K562 (cell line): ENCODE measurements at regions not wholly inside any gene's neighbourhood (a gene's known extent, or its start where the extent isn't known, plus 50 kb on each side); places are given as distances from the start of the nearest gene placed in this dataset.

ENCODE experiments used
- ATAC-seq: fragments of 200-7000 bp; cut with Tn5 transposase; 3 replicates; pipeline ENCODE4 v1.9.1; 2020; ENCODE audit warnings: moderate library complexity
- BruUV-seq: library from RNA; stranded (reverse); fragments of 400-500 nt; replicated peaks from 2 replicates; lab custom pipeline; 2021; lab: Mats Ljungman, UMichigan
- CTCF ChIA-PET: fragments of 300-600 bp; formaldehyde crosslinking; extraction: SDS; loops from one replicate; lab custom pipeline; 2021; ENCODE audit warnings: low intra/inter-chr PET ratio; lab: Yijun Ruan, JAX
- POLR2A ChIA-PET: fragments of 300-600, 350-650 bp; sonication (Branson Sonifier 250); formaldehyde crosslinking; extraction: SDS; loops from one replicate; lab custom pipeline; 2021; ENCODE audit warnings: antibody characterized with exemption, inconsistent platforms; lab: Yijun Ruan, JAX
- DNase-seq, 4 experiments: peaks; one replicate each; pipeline versions ENCODE4 v3.0.0 to v3.0.0-alpha.2; 2011 to 2018; ENCODE audit warnings: low spot score in 3 of 4, mixed read lengths in 3 of 4; ENCODE audit errors: extremely low read depth in 1 of 4
- FAIRE-seq: peaks from 2 replicates; lab custom pipeline; 2011; peaks lifted over from hg19 to GRCh38; lab: Jason Lieb, UNC
- H2AFZ ChIP-seq: 2 replicates; pipeline ENCODE4 v1.6.0; 2011; ENCODE audit warnings: low read depth, low read length, control low read depth, inconsistent platforms
- H3K27ac ChIP-seq: fragments of 200-600 bp; 3 replicates; pipeline ENCODE4 v1.8.0; 2011; ENCODE audit warnings: low read depth, mild to moderate bottlenecking, control low read depth, inconsistent platforms, low read length, moderate library complexity, mixed read lengths; ENCODE audit errors: extremely low read depth
- H3K27me3 ChIP-seq, 2 experiments: fragments of 300-600 bp in 1 of 2; 2 replicates in 1 of 2; 3 replicates in 1 of 2; pipeline versions ENCODE4 v1.6.0 to v1.8.0; 2011; ENCODE audit warnings: inconsistent platforms in 2 of 2, low read length in 2 of 2, mild to moderate bottlenecking in 1 of 2, mixed read lengths in 1 of 2, moderate library complexity in 1 of 2; ENCODE audit not compliant: control insufficient read depth in 2 of 2, insufficient read depth in 2 of 2
- H3K36me3 ChIP-seq: fragments of 300-600 bp; 3 replicates; pipeline ENCODE4 v1.8.0; 2011; ENCODE audit warnings: mild to moderate bottlenecking, low read length, inconsistent platforms; ENCODE audit not compliant: control insufficient read depth, insufficient read depth
- H3K4me1 ChIP-seq, 2 experiments: fragments of 200-600 bp in 1 of 2; replicated peaks in 1 of 2; 2 replicates in 1 of 2; 3 replicates in 1 of 2; pipeline versions ENCODE4 v1.5.1 to v1.8.0; 2011; ENCODE audit warnings: inconsistent platforms in 2 of 2, low read length in 2 of 2, mild to moderate bottlenecking in 1 of 2, mixed read lengths in 1 of 2, moderate library complexity in 1 of 2; ENCODE audit not compliant: control insufficient read depth in 2 of 2, insufficient read depth in 2 of 2
- H3K4me2 ChIP-seq: 2 replicates; pipeline ENCODE4 v1.6.1; 2011; ENCODE audit warnings: low read length, control low read depth, inconsistent platforms, mixed read lengths; ENCODE audit not compliant: insufficient read depth
- H3K4me3 ChIP-seq: fragments of 200-600 bp; sonication (generic), shearing (Covaris generic); 2 replicates; pipeline ENCODE4 v1.5.1; 2016; ENCODE audit warnings: control low read depth, inconsistent platforms
- H3K79me2 ChIP-seq: fragments of 200-600 bp; 3 replicates; pipeline ENCODE4 v1.8.0; 2011; ENCODE audit warnings: low read length, inconsistent platforms; ENCODE audit not compliant: control insufficient read depth, insufficient read depth
- H3K9ac ChIP-seq, 2 experiments: 2 replicates each; pipeline versions ENCODE4 v1.6.0 to v1.6.1; 2011; ENCODE audit warnings: low read depth in 2 of 2, low read length in 2 of 2, control low read depth in 1 of 2, inconsistent platforms in 1 of 2, mild to moderate bottlenecking in 1 of 2, mixed read lengths in 1 of 2; ENCODE audit not compliant: insufficient read depth in 1 of 2
- H3K9me1 ChIP-seq: one replicate; pipeline ENCODE4 v1.6.0; 2011; ENCODE audit warnings: inconsistent platforms, mild to moderate bottlenecking, low read length, moderate library complexity; ENCODE audit not compliant: control insufficient read depth, insufficient read depth
- H3K9me3 ChIP-seq: replicated peaks from 2 replicates; pipeline ENCODE4 v1.5.1; 2011; ENCODE audit warnings: low read depth, low read length, inconsistent platforms; ENCODE audit not compliant: control insufficient read depth, insufficient read depth
- H4K20me1 ChIP-seq: replicated peaks from 2 replicates; pipeline ENCODE4 v1.6.1; 2011; ENCODE audit warnings: low read length, inconsistent platforms, mixed read lengths; ENCODE audit not compliant: control insufficient read depth, insufficient read depth
- CEBPZ ChIP-seq: fragments of 150-350 bp; IDR thresholded peaks from 2 replicates; pipeline ENCODE4 v1.6.1; 2014; ENCODE audit warnings: low read depth, mild to moderate bottlenecking, low read length, borderline replicate concordance
- DLX4 ChIP-seq: fragments of 250-450 bp; sonication (Bioruptor Pico); IDR thresholded peaks from 2 replicates; pipeline ENCODE4 v1.6.1; 2021; ENCODE audit warnings: mild to moderate bottlenecking
- E2F1 ChIP-seq: sonication (generic); formaldehyde crosslinking; IDR thresholded peaks from 2 replicates; pipeline ENCODE4 v1.8.1; 2023; ENCODE audit warnings: mild to moderate bottlenecking, missing genetic modification reagents, moderate library complexity
- MECOM ChIP-seq: fragments of 250-450 bp; sonication (Bioruptor Pico); IDR thresholded peaks from 2 replicates; pipeline ENCODE4 v1.8.0; 2022; ENCODE audit warnings: inconsistent platforms
- MTA3 ChIP-seq: fragments of 450-650 bp; formaldehyde crosslinking; IDR thresholded peaks from 2 replicates; pipeline ENCODE4 v1.6.1; 2017; ENCODE audit warnings: mild to moderate bottlenecking, borderline replicate concordance
- POLR2A ChIP-seq: fragments of 450-650 bp; conservative IDR thresholded peaks from 2 replicates; pipeline ENCODE4 v1.6.1; 2016
- SETDB1 ChIP-seq: IDR thresholded peaks from one replicate; pipeline ENCODE4 v1.6.1; 2012; ENCODE audit warnings: low read length, control low read depth, inconsistent platforms
- TAF1 ChIP-seq: IDR thresholded peaks from 2 replicates; pipeline ENCODE4 v1.6.1; 2011; ENCODE audit warnings: mild to moderate bottlenecking, low read length, moderate library complexity; ENCODE audit not compliant: insufficient read depth, control insufficient read depth, severe bottlenecking; ENCODE audit errors: extremely low read depth
- ZNF398 ChIP-seq: fragments of 250-450 bp; sonication (Bioruptor Pico); IDR thresholded peaks from 2 replicates; pipeline ENCODE4 v1.8.0; 2021; ENCODE audit warnings: moderate library complexity, mild to moderate bottlenecking, inconsistent platforms
- ZNF561 ChIP-seq: fragments of 450-650 bp; formaldehyde crosslinking; conservative IDR thresholded peaks from 2 replicates; pipeline ENCODE4 v1.4.0; 2020; ENCODE audit warnings: mild to moderate bottlenecking, moderate library complexity
- WGBS: fragments of 100-300 bp; shearing (Covaris generic); methylation state at CpG from one replicate; pipeline ENCODE4 v1.1.6; 2016; ENCODE audit warnings: low coverage, mixed read lengths; ENCODE audit not compliant: insufficient coverage; ENCODE audit errors: missing lambda C conversion rate; 5-methylcytosine and 5-hydroxymethylcytosine counted together
- in situ Hi-C: fragments of 300-500 bp; cut with MboI; formaldehyde crosslinking; loops from 4 replicates; pipeline ENCODE4 v1.15.0; 2018; ENCODE audit warnings: inconsistent platforms, mixed read lengths
- intact Hi-C: fragments of 100-400 bp; cut with micrococcal nuclease; formaldehyde crosslinking; loops from 2 replicates; pipeline ENCODE4 v1.14.2; 2022

GRCh38 chrX:95797344-95797743, 887.3 kb upstream of the DIAPH2 start:
- DNase-seq = no peak
- ATAC-seq = no peak
- in situ Hi-C loops = no loop called here
- BruUV-seq = no TSS peak
- no peak overlapping the region for H3K4me2 ChIP-seq
- H3K9ac ChIP-seq = no peak overlapping the region
- no peaks in the 10 kb centered on the region for H3K27me3 ChIP-seq
- CTCF ChIA-PET = no interaction called here
- H3K27ac ChIP-seq = no peak overlapping the region
- no peak for TF ChIP-seq MECOM
- no peak for TF ChIP-seq SETDB1
- TF ChIP-seq ZNF398 (CRISPR knock-in tag) = no peak
- TF ChIP-seq MTA3 = no peak
- no peak for TF ChIP-seq ZNF561 (CRISPR knock-in tag)
- no peak for TF ChIP-seq E2F1 (CRISPR knock-in tag)
- TF ChIP-seq DLX4 (CRISPR knock-in tag) = no peak
- TF ChIP-seq POLR2A = no peak
- no peak for TF ChIP-seq TAF1
- TF ChIP-seq CEBPZ = no peak
- TF ChIP-seq, all 486 proteins: peak for 0
- POLR2A ChIA-PET = no interaction called here
- FAIRE-seq = no peak
- Histone ChIP-seq H3K9me1 (no peaks in the 10 kb centered on the region), H3K4me1 (no peaks in the 10 kb centered on the region), H3K9me3 (no peaks in the 10 kb centered on the region), H2AFZ (no peak overlapping the region), H3K36me3 (no peaks in the 10 kb centered on the region), H3K79me2 (no peaks in the 10 kb centered on the region), H3K4me3 (no peak overlapping the region), H4K20me1 (no peaks in the 10 kb centered on the region)
- WGBS = 0% methylated on average over 1 of the region's 1 CpG
- intact Hi-C loops = no loop called here
